ENCODE measurements at regions not wholly inside any gene's neighbourhood (a gene's known extent, or its start where the extent isn't known, plus 50 kb on each side); places are given as distances from the start of the nearest gene placed in this dataset.

DNA sequence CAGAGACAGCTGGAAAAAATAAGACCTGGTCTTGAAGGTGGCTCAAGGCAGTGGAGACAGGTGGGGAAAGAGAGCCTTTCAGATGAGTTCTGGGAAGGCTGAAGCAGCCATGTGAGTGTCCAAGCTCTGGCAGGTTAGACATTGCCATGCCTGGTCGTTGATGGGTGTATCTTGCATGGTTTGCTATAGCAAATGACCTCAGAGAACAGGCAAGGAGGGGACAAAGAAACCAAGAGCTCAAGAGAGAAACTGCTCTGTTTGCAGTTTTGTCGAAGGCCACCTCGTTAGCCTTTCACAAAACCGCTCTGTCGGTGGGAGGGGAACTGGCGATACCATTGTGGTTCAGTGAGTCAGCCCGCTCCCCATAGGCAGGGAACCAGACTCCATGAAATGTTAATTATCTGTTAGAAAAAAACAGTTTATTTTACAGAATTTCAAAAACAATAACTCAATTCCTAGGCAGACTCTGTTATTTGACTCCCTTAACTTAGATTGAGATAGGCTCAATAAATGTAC, 82.8 kb upstream of the ARGLU1 start:
- Histone ChIP-seq H3K27me3 (ENCODE audit: control insufficient read depth, insufficient read depth, low read length) (no peaks in the 10 kb centered on the region), H3K4me3 (ENCODE audit: low read depth, low read length) (no peak overlapping the region)
- DNase-seq (ENCODE audit: low read depth, low spot score), result no peak

DNA sequence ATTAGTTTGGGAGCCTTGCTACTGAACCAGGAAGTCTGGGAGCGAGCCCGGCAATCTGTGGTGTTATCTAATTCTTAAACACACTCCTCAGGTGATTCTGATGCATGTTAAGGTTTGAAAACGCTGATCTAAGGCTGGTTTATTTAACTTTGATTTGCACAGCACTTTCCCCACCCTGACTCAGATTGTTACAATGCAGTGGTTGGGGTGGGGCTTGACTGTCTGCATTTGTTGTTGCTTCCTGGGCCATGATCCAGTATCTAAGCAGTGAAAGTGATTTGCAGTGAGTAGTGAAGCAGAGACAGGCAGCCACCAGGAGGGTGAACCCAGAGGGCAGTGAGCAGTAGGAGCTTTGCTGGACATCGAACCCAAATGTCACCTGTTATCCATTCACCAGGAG, 81.6 kb upstream of the ARGLU1 start:
- H3K27me3 ChIP-seq (ENCODE audit: control insufficient read depth, insufficient read depth, low read length), result no peaks in the 10 kb centered on the region
- no peak overlapping the region for H3K27ac ChIP-seq (ENCODE audit: low read depth, low read length)
- DNase-seq (ENCODE audit: low read depth, low spot score), result no peak
- ChIA-PET POLR2A (no interaction called here), CTCF (no interaction called here)
- TF ChIP-seq, protein P1, sequence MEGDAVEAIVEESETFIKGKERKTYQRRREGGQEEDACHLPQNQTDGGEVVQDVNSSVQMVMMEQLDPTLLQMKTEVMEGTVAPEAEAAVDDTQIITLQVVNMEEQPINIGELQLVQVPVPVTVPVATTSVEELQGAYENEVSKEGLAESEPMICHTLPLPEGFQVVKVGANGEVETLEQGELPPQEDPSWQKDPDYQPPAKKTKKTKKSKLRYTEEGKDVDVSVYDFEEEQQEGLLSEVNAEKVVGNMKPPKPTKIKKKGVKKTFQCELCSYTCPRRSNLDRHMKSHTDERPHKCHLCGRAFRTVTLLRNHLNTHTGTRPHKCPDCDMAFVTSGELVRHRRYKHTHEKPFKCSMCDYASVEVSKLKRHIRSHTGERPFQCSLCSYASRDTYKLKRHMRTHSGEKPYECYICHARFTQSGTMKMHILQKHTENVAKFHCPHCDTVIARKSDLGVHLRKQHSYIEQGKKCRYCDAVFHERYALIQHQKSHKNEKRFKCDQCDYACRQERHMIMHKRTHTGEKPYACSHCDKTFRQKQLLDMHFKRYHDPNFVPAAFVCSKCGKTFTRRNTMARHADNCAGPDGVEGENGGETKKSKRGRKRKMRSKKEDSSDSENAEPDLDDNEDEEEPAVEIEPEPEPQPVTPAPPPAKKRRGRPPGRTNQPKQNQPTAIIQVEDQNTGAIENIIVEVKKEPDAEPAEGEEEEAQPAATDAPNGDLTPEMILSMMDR (IDR thresholded peaks at IDR 0.05; ENCODE audit: low read depth, low read length), result no peak
- no peak overlapping the region for H3K4me3 ChIP-seq (ENCODE audit: low read depth, low read length)
- no peaks in the 10 kb centered on the region for H3K9me3 ChIP-seq (ENCODE audit: control insufficient read depth, insufficient read depth, low read length)

More for the DNA sequence above, 82.8 kb upstream of the ARGLU1 start:
- TF ChIP-seq, protein P1 (IDR thresholded peaks at IDR 0.05; ENCODE audit: low read depth, low read length), result no peak
- ChIA-PET CTCF (no interaction called here), POLR2A (no interaction called here)
- H3K9me3 ChIP-seq (ENCODE audit: control insufficient read depth, insufficient read depth, low read length), result no peaks in the 10 kb centered on the region
- H3K27ac ChIP-seq (ENCODE audit: low read depth, low read length), result no peak overlapping the region

- POLR2A ChIA-PET, result no interaction called here
- TF ChIP-seq, protein P1 (IDR thresholded peaks at IDR 0.05; ENCODE audit: low read depth, low read length), result no peak
- CTCF ChIA-PET, result interaction anchor here (1.7 kb wide), 1 partner anchor 20 kb away, joined by 7 read pairs; no protein-coding TSS in a partner anchor
Measured at GRCh38 chr13:106640515-106640914, 72.6 kb upstream of the ARGLU1 start.

GRCh38 chr13:106637519-106637918, 69.6 kb upstream of the ARGLU1 start:
- TF ChIP-seq, protein P1 (IDR thresholded peaks at IDR 0.05; ENCODE audit: low read depth, low read length), result no peak
- no peaks in the 10 kb centered on the region for H3K9me3 ChIP-seq (ENCODE audit: control insufficient read depth, insufficient read depth, low read length)
- no peaks in the 10 kb centered on the region for H3K27me3 ChIP-seq (ENCODE audit: control insufficient read depth, insufficient read depth, low read length)
- no peak overlapping the region for H3K4me3 ChIP-seq (ENCODE audit: low read depth, low read length)
- H3K27ac ChIP-seq (ENCODE audit: low read depth, low read length), result no peak overlapping the region
- ChIA-PET CTCF (no interaction called here), POLR2A (no interaction called here)
- no peak for DNase-seq (ENCODE audit: low read depth, low spot score)

More at GRCh38 chr13:106640515-106640914, 72.6 kb upstream of the ARGLU1 start:
- Histone ChIP-seq H3K27me3 (ENCODE audit: control insufficient read depth, insufficient read depth, low read length) (no peaks in the 10 kb centered on the region), H3K27ac (ENCODE audit: low read depth, low read length) (no peak overlapping the region), H3K4me3 (ENCODE audit: low read depth, low read length) (no peak overlapping the region), H3K9me3 (ENCODE audit: control insufficient read depth, insufficient read depth, low read length) (no peaks in the 10 kb centered on the region)
- no peak for DNase-seq (ENCODE audit: low read depth, low spot score)

DNA sequence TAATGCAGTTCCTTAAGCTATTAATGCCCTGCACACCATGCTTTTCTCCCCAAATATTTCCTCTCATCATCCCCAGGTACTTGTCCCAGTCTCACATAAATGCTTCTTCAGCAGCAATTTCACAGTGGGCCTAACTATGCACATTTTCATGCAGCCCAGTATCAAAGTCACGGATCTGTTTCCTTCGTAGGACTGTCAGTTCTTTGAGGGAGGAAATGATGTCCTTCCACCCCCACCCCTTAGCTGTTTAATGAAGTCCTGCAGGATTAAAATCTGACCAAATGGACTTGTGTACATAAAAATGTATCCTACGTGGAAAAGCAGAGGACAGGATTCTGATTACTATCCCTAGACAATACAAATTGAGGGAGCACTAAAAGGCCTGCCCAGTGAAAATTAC, 68.6 kb upstream of the ARGLU1 start:
- TF ChIP-seq, protein P1 (IDR thresholded peaks at IDR 0.05; ENCODE audit: low read depth, low read length), result no peak
- no peaks in the 10 kb centered on the region for H3K27me3 ChIP-seq (ENCODE audit: control insufficient read depth, insufficient read depth, low read length)
- no peak overlapping the region for H3K4me3 ChIP-seq (ENCODE audit: low read depth, low read length)
- H3K9me3 ChIP-seq (ENCODE audit: control insufficient read depth, insufficient read depth, low read length), result no peaks in the 10 kb centered on the region
- ChIA-PET CTCF (no interaction called here), POLR2A (no interaction called here)
- no peak overlapping the region for H3K27ac ChIP-seq (ENCODE audit: low read depth, low read length)
- no peak for DNase-seq (ENCODE audit: low read depth, low spot score)
